Heart left ventricle (tissue), 13 donors: ENCODE measurements at regions not wholly inside any gene's neighbourhood (a gene's known extent, or its start where the extent isn't known, plus 50 kb on each side); places are given as distances from the start of the nearest gene placed in this dataset.

Experiments used
- POLR2A ChIP-seq, 2 donors: fragments of 450-650 bp; IDR thresholded peaks; one replicate each; pipeline ENCODE4 v1.6.1; 2017; ENCODE audit warnings: antibody characterized with exemption in 2 of 2, mild to moderate bottlenecking in 2 of 2, moderate library complexity in 2 of 2
- TF ChIP-seq, protein P1 (sequence below), 12 donors: fragments of 200-600 bp; sonication (generic) in 4 of 12; IDR thresholded peaks; one replicate each; pipeline versions ENCODE4 v1.5.0 to v1.8.0; 2018 to 2022; ENCODE audit warnings: antibody characterized with exemption in 12 of 12, mild to moderate bottlenecking in 5 of 12
- donor health status: ischemic (EF 13 %, LVEDD 7.1; RV severe dilation, severe dysfunction).
- donor health status: DM: no; HTN: yes; CAD: no.
- donor health status: DM: no; HTN: no; CAD: no.
- donor health status: ischemic (EF 25% LVEDD 6.9; RV normal size, moderate dysfunction).
- donor health status: ischemic (EF 25% LVEDD 5.7; RV mildly dilated, moderate dysfunction).
- donor health status: ischemic (EF 35%, LVEDD 5.7; RV mildly dilated, moderate dysfunction).
- donor health status: nonischemic (EF 11% LVEDD 7.7; RV severe dilation, severe dysfunction).
- donor health status: DM: yes; HTN: yes; CAD: no.
- donor health status: PGD.
- donor health status: ischemic (EF 29% LVEDD 5.4; RV normal size, mild dysfunction).
- donor health status: nonischemic (EF 23%, LVEDD 6.1; RV moderate dilation, normal function).

DNA sequence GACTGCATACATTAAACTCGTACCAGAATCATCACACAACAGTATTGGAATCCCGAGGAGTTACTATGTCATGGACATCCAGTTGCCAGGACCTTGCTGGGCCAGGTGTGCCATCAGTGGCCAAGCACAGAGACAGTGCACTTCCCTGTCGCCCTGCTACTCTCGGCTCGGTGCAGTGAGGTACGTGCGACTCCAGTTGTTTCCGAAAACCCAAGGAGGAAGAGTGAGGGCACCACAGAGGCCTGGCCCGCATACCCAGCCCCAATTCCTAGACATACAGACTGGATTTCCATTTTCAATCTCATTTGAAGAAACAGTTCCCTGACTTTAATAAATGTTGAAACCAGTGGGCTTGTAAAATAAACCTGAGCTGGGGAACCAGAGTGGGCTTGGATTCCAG lies 62.5 kb upstream of the AFDN start:
- TF ChIP-seq, protein P1, sequence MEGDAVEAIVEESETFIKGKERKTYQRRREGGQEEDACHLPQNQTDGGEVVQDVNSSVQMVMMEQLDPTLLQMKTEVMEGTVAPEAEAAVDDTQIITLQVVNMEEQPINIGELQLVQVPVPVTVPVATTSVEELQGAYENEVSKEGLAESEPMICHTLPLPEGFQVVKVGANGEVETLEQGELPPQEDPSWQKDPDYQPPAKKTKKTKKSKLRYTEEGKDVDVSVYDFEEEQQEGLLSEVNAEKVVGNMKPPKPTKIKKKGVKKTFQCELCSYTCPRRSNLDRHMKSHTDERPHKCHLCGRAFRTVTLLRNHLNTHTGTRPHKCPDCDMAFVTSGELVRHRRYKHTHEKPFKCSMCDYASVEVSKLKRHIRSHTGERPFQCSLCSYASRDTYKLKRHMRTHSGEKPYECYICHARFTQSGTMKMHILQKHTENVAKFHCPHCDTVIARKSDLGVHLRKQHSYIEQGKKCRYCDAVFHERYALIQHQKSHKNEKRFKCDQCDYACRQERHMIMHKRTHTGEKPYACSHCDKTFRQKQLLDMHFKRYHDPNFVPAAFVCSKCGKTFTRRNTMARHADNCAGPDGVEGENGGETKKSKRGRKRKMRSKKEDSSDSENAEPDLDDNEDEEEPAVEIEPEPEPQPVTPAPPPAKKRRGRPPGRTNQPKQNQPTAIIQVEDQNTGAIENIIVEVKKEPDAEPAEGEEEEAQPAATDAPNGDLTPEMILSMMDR (IDR thresholded peaks at IDR 0.05): no peak
- no peak for TF ChIP-seq POLR2A (IDR thresholded peaks at IDR 0.05)
